GM12801 (cell line): ENCODE measurements at regions not wholly inside any gene's neighbourhood (a gene's known extent, or its start where the extent isn't known, plus 50 kb on each side); places are given as distances from the start of the nearest gene placed in this dataset.

Experiments used
- TF ChIP-seq, protein P1 (sequence below): IDR thresholded peaks from one replicate; pipeline ENCODE4 v1.5.1; 2011; ENCODE audit warnings: control low read depth; ENCODE audit not compliant: insufficient read length; ENCODE audit errors: extremely low read depth

DNA sequence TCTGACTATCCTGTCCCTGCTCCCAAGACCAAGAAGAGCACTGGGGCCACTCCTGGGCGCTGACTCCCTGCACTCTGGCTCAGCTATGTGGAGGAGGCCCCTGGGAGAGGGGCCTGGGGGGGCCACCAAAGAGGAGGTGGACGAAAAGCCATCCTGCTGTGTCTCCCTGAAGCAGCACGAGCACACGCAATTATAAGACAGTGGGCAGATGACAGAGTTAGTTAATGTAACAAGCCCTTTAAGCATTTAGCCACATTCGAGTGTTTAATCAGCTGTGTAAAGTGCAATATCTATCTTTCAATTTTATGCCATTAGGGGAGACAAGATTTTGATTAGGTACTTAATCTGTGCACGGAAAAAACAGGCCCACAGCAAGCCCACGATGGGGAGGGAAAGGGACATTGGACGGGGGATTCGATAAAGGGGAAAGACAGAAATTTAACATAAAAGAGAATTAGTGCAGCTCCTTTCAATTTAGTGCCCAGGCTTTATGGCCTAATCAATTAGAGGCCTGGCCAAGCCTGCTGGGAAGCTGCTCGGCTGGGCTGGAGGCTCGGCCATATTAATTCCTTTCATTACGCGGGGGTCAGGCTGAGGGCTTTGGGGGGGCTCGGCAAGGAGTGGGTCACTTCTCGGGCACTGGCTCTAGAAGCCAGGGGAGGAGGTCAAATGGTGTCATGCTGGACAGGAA is 286.2 kb downstream of the DHX35 start:
- TF ChIP-seq, protein P1, sequence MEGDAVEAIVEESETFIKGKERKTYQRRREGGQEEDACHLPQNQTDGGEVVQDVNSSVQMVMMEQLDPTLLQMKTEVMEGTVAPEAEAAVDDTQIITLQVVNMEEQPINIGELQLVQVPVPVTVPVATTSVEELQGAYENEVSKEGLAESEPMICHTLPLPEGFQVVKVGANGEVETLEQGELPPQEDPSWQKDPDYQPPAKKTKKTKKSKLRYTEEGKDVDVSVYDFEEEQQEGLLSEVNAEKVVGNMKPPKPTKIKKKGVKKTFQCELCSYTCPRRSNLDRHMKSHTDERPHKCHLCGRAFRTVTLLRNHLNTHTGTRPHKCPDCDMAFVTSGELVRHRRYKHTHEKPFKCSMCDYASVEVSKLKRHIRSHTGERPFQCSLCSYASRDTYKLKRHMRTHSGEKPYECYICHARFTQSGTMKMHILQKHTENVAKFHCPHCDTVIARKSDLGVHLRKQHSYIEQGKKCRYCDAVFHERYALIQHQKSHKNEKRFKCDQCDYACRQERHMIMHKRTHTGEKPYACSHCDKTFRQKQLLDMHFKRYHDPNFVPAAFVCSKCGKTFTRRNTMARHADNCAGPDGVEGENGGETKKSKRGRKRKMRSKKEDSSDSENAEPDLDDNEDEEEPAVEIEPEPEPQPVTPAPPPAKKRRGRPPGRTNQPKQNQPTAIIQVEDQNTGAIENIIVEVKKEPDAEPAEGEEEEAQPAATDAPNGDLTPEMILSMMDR, result no peak

DNA sequence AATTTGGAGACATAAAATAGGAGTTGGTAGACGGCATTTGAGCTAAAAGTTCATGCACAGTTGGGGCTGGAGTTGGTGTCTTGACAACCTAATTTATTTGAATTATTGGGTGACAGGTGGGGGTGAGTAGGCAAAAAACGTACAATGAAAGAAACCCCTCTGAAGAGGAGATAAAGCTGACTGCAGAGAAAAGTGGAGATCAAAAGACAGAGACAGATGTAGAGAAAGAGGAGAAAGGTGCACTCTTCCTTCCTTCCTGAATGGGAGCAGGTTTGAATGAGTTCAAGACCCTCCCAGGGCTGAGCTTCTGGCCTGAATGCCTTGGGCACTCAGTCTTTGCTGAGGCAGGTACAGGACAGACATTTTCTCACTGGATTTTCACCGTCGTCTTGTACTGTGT is 284.3 kb downstream of the DHX35 start:
- TF ChIP-seq, protein P1, result no peak

DNA sequence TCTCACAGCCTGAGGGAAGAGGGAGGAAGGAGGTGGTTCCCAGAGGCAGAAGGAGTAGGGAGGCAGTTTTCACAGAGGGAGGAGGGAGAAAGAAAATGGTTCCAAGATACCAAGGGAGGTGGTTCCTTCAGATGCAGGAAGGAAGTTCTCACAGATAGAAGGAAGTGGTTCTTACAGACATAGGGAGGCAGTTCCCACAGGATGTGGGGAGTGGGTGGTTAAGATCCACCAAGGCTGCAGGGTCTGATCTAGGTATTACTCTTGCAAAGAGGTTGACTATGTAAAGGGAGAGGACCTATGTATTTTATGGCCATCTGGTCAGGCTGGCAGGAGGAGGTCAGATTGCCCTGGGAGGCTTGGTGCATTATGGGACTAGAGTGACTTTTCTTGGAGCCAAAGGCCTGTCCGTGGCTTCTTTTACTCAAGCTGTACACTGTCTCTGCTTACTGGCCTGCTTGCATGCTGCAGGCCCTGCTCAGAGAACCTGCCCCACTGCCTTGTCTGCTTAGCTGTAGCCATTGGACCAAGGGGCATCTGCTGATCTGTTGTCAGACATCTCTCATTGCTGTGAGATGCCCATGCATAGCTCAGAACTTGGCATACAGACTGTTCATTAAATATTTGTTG is 283.7 kb downstream of the DHX35 start:
- TF ChIP-seq, protein P1, result no peak

DNA sequence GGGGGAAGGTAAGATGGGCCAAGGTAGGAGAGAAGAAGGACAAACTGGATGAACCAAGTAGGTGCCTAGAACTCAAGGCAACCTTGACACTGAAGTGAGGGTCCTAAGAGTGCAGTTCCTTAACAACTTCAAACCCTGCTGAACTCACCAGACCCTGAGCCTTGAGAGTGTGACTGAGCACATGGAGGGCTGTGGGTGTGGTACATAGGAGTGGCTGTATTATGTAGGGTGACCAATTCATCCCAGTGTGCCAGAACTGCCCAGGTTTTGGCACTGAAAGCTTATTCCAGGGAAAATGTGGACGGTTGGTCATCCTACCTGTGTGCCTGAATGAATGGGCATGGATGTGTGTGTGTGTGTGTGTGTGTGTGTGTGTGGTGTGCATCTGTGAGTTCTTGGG is 281.8 kb downstream of the DHX35 start:
- TF ChIP-seq, protein P1, result no peak

DNA sequence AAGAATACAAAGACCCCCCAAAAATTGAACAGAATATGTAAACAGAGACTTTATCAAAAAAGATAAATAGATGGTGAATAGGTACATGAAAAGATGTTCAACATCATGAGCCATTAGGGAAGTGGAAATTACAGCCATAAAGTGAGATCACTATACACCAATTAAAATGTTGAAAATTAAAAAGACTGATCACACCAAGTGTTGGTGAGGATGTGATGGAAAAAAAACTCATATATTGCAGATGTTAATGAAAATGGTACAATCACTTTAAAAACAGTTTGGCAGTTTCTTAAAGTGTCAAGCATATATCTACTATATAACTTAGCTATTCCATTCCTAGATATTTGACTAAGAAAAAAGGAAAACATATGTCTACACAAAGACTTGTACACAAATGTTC is 280.5 kb downstream of the DHX35 start:
- TF ChIP-seq, protein P1, result no peak

DNA sequence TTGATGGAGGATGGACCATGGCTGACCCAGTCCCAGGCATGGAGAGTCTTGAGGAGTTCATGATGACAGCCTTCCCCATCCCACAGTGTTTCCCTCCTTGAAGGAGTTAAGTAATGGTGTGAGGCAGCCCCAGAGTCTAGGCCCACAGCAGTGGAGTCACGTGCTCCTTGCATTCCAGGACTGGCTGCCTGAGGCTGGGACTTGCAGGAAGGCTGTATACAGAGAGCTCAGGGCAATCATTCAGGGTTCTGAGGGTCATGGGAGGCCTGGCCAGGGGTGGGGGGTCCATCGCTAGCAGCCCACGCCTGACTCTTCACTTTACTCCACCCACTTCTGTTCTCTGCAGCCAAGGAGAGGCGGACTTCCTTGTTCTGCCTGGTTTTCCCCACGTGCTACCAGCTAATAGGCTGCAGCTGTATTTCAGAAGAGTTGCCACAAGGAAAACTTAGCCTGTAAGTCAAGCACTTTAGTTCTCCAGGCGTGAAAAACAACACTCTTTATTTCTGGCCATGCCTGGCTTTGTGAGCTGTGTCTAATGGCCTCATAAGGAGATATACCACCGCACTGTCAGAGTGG is 272.5 kb downstream of the DHX35 start:
- TF ChIP-seq, protein P1, result no peak

DNA sequence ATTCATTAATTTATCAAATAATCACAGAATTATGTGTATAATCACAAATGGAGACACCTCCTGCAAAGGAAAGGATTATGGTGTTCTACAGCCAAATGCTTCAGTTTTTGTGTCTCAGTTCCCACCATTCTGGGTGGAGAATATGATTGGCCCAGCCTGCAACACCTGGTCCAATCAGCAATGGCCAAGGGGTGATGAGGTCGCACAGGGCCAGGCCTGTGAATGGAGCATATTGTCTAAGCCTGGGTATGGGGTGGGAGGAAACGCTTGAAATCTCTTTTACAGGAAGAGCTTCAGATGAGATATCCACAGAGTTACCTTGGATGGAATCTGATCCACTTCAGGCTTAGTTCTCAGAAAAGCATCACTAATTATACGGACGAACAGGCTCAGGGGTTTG is 271.6 kb downstream of the DHX35 start:
- TF ChIP-seq, protein P1, result no peak
